GM19025 (cell line): ENCODE measurements at regions not wholly inside any gene's neighbourhood (a gene's known extent, or its start where the extent isn't known, plus 50 kb on each side); places are given as distances from the start of the nearest gene placed in this dataset.

Experiments
- ATAC-seq: cut with Tn5 transposase; IDR thresholded peaks from one replicate; pipeline ENCODE4 v1.9.1; 2021; ENCODE audit warnings: mild to moderate bottlenecking, low read depth, moderate library complexity; ENCODE audit not compliant: unreplicated experiment

- ATAC-seq = no peak
Observed at GRCh38 chr10:2748287-2748686, 319.1 kb upstream of the PFKP start.

- no peak for ATAC-seq
Observed at GRCh38 chr10:2746638-2747037, 320.7 kb upstream of the PFKP start.

GRCh38 chr10:2745666-2746065 lies 321.7 kb upstream of the PFKP start:
- ATAC-seq = no peak

DNA sequence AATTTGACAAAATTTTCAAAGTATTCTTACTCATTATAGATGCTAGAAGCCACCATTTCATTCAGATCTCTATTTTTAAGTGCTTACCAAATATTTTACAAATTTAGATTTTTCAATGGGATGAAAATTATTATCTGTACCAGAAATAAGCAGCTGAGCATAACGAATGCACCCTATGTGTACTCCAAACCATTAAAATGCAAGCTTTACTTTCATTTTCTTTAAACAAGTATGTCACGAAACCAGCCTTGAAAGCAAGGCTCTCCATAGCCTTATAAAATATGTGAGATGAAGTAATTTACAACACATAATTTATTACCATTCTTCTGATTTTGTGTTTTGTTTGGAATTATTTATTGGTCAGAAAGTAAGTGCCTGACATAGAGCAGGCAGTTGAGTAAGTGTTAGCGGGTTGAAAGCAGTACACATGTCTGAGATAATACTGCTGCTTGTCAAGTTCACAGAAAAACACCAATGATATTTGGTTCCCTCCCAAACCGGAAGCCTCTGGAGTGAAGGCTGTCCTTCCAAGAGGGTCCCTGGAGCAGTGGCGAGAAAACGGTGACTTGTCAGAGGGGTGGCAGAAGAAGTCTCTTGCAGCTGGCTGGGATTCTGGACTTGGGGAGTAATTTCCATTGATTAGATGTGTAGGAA lies 322.7 kb upstream of the PFKP start:
- no peak for ATAC-seq

- no peak for ATAC-seq
Observed at GRCh38 chr10:2734603-2735002, 332.7 kb upstream of the PFKP start.

GRCh38 chr10:2733278-2733963 lies 333.9 kb upstream of the PFKP start:
- ATAC-seq = no peak

DNA sequence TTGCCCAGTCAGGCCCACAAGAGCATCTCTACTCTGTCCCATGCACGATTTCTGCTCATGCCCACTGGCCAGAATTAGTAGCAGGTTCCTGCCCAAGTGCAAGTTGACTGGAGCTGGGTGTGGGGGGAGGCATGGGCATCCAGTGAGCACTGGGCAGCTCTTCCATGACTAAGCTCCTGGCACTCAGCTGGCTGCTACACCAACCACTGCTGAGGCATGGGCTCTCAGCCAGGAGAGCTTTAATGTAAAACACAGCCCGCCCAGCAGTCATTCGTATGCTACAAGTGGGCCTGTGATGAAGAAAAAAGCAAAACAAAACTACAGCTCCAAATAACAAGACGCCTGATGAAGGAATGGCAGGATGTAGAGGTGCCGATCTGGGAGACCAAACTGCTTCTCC lies 335.4 kb upstream of the PFKP start:
- ATAC-seq = no peak

- no peak for ATAC-seq
Observed at GRCh38 chr10:2729197-2729596, 338.2 kb upstream of the PFKP start.

GRCh38 chr10:2728087-2728486 lies 339.3 kb upstream of the PFKP start:
- no peak for ATAC-seq

- ATAC-seq = no peak
Observed at GRCh38 chr10:2716596-2716995, 350.8 kb upstream of the PFKP start.

DNA sequence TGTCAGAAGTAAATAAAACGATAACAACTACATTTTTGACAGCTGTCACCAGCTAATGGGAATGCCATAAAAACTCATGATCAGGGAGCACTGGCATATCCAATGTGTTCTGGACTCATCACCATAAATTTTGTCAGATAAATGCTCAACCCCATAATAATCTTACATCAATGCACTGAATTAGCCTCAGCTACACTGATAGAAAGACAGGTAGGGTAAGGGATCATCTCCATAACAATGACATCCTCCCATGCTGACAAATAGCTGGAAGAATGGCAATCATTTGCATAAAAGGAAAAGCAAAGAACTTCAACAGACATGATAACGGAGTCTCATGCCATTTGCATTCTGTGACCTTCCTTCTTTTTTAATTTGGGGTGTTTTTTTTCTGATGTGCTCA lies 352.8 kb upstream of the PFKP start:
- ATAC-seq = no peak

- ATAC-seq = no peak
Observed at GRCh38 chr10:2703953-2704352, 363.4 kb upstream of the PFKP start.

DNA sequence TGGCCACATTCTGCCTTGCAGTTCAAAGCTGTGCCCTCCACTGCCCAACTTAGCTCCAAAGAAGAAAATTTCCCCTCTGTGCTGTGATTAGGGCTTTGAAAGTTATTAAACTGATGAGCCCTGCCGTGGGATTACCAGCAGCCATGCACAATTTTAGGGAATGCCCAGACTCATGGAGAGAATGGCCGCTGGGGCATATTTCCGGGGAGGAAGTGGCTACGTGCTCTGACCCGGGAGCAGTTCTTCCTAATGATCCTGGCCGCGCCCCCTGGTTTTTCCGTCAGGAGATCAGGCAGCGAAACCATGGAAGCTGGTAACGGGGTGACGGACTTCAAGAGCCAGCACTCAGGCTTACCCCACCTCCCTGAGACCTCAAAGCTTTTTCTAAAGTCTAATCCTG lies 365.5 kb upstream of the PFKP start:
- no peak for ATAC-seq

- peak; percentile 57 for ATAC-seq
Observed at GRCh38 chr10:2700626-2701305, 366.6 kb upstream of the PFKP start.

DNA sequence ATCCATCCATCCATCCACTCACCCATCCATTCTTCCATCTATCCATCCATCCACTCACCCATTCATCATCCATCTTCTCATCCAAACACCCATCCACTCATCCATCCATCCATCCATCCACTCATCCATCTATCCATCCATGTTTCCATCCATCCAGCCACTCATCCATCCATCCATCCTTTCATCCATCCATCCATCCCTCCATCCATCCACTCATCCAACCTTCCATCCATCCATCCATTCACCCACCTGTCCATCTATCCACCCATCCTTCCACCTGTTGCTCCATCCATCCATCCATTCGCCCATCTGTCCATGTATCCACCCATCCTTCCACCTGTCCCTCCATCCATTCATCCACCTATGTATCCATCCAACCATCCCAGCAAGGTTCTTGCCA lies 378.4 kb upstream of the PFKP start:
- ATAC-seq = no peak

GRCh38 chr10:2686691-2687090 lies 380.7 kb upstream of the PFKP start:
- no peak for ATAC-seq

GRCh38 chr10:2682491-2682890 lies 384.9 kb upstream of the PFKP start:
- ATAC-seq = no peak

DNA sequence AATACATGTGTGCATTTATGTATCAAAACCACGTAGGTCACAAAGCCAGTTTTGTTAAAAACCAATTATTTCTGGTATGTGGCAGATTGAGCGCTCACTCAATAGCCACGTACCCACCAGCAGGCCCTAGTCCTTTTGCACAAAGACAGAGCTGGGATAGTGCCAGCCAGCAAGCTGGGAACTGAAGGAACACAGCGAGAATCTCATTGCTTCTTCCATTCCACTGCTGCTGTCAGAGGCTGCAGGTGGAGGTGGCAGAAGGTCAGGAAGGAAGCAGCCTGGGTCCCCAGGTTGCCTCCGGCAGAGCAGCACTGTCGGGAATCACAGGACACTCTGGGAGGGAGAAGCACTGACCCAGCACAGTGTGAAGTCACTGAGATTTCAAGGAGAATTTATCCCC lies 385.5 kb upstream of the PFKP start:
- ATAC-seq = no peak

GRCh38 chr10:2680821-2681220 lies 386.5 kb upstream of the PFKP start:
- ATAC-seq = no peak

GRCh38 chr10:2679646-2680045 lies 387.7 kb upstream of the PFKP start:
- no peak for ATAC-seq

- ATAC-seq = no peak
Observed at GRCh38 chr10:2676455-2676854, 390.9 kb upstream of the PFKP start.

- ATAC-seq = no peak
Observed at GRCh38 chr10:2674451-2674850, 392.9 kb upstream of the PFKP start.
